ENCODE measurements at regions not wholly inside any gene's neighbourhood (a gene's known extent, or its start where the extent isn't known, plus 50 kb on each side); places are given as distances from the start of the nearest gene placed in this dataset.

- WGBS (ENCODE audit: insufficient coverage) = no CpG with 5 or more reads among the region's 3 CpGs
- Histone ChIP-seq H3K4me3 (ENCODE audit: low read depth, low read length) (no peak overlapping the region), H3K36me3 (ENCODE audit: control insufficient read depth, insufficient read depth, low read length) (no peaks in the 10 kb centered on the region), H3K27ac (ENCODE audit: low read depth, low read length) (no peak overlapping the region), H3K9me3 (ENCODE audit: control insufficient read depth, insufficient read depth, low read length) (no peaks in the 10 kb centered on the region), H3K4me1 (ENCODE audit: control insufficient read depth, insufficient read depth, low read length) (no peaks in the 10 kb centered on the region), H3K27me3 (ENCODE audit: control insufficient read depth, insufficient read depth, low read length) (no peaks in the 10 kb centered on the region)
- no peak for DNase-seq (ENCODE audit: low read depth in 4 of 6, low spot score in 6 of 6)
These were observed 437.7 kb downstream of the IRS2 start for GRCh38 chr13:109348519-109349258.

DNA sequence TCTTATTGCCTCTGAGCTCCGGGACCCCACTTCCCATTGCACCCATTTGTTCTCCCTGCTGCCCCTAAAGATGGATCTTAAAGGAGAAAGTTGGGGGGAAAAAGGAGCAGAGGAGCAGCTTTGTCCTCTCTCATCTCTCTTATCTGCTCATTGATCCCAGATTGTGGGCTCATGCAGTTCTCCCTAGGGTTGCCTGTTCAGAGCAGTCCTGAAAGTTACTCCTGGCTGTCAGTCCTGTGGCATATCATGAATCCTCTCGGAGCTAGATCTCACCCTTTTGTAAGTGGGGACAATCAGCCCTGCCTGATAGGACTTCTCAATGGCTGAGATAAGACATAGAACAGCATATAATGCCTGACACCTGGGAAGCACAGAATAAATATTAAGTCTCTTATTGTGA lies 440.3 kb downstream of the IRS2 start:
- Histone ChIP-seq H3K36me3 (ENCODE audit: control insufficient read depth, insufficient read depth, low read length) (no peaks in the 10 kb centered on the region), H3K27ac (ENCODE audit: low read depth, low read length) (no peak overlapping the region), H3K27me3 (ENCODE audit: control insufficient read depth, insufficient read depth, low read length) (no peaks in the 10 kb centered on the region), H3K4me3 (ENCODE audit: low read depth, low read length) (no peak overlapping the region), H3K4me1 (ENCODE audit: control insufficient read depth, insufficient read depth, low read length) (no peaks in the 10 kb centered on the region), H3K9me3 (ENCODE audit: control insufficient read depth, insufficient read depth, low read length) (no peaks in the 10 kb centered on the region)
- WGBS (ENCODE audit: insufficient coverage) = no CpG with 5 or more reads among the region's 2 CpGs
- no peak for DNase-seq (ENCODE audit: low read depth in 4 of 6, low spot score in 6 of 6)

DNA sequence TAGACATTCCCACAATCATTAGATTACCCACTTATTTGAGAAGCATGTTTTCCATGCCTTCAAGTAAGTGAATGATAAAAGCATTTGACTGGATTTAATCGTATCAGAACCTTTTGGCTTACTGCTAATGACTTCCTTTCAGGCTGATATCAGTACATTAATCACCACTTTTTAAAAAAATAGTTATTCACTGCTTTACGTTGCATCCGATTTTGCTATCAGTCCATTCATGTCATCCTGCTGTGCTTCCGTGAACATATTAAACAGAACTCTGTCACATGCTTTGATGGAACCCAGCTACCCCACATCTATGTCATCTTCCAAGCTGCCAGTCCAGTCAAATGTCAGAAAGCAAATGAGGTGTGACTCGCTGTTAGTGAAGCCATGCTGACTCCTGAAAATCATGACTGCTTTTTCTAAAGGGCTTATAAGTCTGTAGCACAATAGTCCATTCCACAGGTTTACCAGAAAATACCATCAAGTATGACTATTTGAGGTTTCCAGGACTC lies 440.9 kb downstream of the IRS2 start:
- no peak overlapping the region for H3K27ac ChIP-seq (ENCODE audit: low read depth, low read length)
- no peak overlapping the region for H3K4me3 ChIP-seq (ENCODE audit: low read depth, low read length)
- no peaks in the 10 kb centered on the region for H3K9me3 ChIP-seq (ENCODE audit: control insufficient read depth, insufficient read depth, low read length)
- no peak for DNase-seq (ENCODE audit: low read depth in 4 of 6, low spot score in 6 of 6)
- no peaks in the 10 kb centered on the region for H3K4me1 ChIP-seq (ENCODE audit: control insufficient read depth, insufficient read depth, low read length)
- H3K27me3 ChIP-seq (ENCODE audit: control insufficient read depth, insufficient read depth, low read length) = no peaks in the 10 kb centered on the region
- H3K36me3 ChIP-seq (ENCODE audit: control insufficient read depth, insufficient read depth, low read length) = no peaks in the 10 kb centered on the region
- 91% methylated on average over 4 of the region's 5 CpGs for WGBS (ENCODE audit: insufficient coverage)

DNA sequence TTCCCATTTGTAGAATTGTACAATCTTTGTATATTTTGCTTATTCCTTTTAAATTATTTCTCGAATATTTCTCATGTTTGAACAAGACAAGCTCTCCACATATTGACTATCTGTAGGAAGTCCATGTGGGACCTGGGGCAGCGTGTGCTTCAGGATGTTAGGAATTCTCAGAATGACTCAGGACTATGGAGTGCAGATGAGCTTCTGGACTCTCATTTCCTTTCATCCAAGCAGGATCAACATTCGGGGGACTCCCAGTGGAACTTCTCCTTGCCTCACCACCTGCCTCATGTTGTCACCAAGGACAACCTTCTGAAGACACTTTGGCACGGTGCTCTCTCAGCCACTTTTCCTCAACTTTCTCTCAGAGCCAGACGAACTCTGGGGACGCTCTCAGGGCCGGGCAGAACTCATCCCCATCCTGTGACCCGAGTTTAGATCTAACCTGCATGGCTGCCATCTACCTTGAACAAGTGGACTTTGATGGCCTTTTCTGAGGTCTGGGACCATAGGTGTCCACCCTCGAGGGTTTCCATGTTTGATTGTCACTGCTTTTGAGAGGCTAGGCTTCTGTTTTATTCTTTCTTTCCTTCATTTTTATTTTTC lies 441.7 kb downstream of the IRS2 start:
- no peak overlapping the region for H3K4me3 ChIP-seq (ENCODE audit: low read depth, low read length)
- no peak overlapping the region for H3K27ac ChIP-seq (ENCODE audit: low read depth, low read length)
- no peaks in the 10 kb centered on the region for H3K4me1 ChIP-seq (ENCODE audit: control insufficient read depth, insufficient read depth, low read length)
- no peak for DNase-seq (ENCODE audit: low read depth in 4 of 6, low spot score in 6 of 6)
- no peaks in the 10 kb centered on the region for H3K36me3 ChIP-seq (ENCODE audit: control insufficient read depth, insufficient read depth, low read length)
- H3K27me3 ChIP-seq (ENCODE audit: control insufficient read depth, insufficient read depth, low read length) = no peaks in the 10 kb centered on the region
- WGBS (ENCODE audit: insufficient coverage) = 97% methylated on average over 6 of the region's 9 CpGs
- H3K9me3 ChIP-seq (ENCODE audit: control insufficient read depth, insufficient read depth, low read length) = no peaks in the 10 kb centered on the region

DNA sequence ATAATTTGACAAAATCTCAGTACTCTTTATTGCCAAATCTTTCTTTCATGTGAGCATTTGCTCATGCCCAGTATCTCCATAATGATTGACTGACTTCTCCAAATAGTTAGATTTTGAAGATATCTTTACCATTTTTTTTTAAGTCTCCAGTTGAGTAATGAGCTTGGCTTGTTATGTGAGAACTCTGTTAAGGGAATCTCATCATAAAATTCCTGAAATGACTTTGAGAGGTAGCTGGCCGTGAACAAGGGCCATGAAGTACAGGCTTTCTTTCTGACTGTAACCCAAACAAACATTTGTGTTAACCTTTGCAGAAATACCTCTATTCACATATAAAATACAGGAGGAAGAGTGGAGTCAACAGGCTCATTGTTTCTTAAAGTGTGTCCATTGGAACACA lies 449.7 kb downstream of the IRS2 start:
- no peak for DNase-seq (ENCODE audit: low read depth in 4 of 6, low spot score in 6 of 6)
- no peak overlapping the region for H3K4me3 ChIP-seq (ENCODE audit: low read depth, low read length)
- H3K27me3 ChIP-seq (ENCODE audit: control insufficient read depth, insufficient read depth, low read length) = no peaks in the 10 kb centered on the region
- H3K9me3 ChIP-seq (ENCODE audit: control insufficient read depth, insufficient read depth, low read length) = no peaks in the 10 kb centered on the region
- WGBS (ENCODE audit: insufficient coverage) = no CpG with 5 or more reads among the region's 1 CpG
- no peak overlapping the region for H3K27ac ChIP-seq (ENCODE audit: low read depth, low read length)
- no peaks in the 10 kb centered on the region for H3K4me1 ChIP-seq (ENCODE audit: control insufficient read depth, insufficient read depth, low read length)
- H3K36me3 ChIP-seq (ENCODE audit: control insufficient read depth, insufficient read depth, low read length) = no peaks in the 10 kb centered on the region

DNA sequence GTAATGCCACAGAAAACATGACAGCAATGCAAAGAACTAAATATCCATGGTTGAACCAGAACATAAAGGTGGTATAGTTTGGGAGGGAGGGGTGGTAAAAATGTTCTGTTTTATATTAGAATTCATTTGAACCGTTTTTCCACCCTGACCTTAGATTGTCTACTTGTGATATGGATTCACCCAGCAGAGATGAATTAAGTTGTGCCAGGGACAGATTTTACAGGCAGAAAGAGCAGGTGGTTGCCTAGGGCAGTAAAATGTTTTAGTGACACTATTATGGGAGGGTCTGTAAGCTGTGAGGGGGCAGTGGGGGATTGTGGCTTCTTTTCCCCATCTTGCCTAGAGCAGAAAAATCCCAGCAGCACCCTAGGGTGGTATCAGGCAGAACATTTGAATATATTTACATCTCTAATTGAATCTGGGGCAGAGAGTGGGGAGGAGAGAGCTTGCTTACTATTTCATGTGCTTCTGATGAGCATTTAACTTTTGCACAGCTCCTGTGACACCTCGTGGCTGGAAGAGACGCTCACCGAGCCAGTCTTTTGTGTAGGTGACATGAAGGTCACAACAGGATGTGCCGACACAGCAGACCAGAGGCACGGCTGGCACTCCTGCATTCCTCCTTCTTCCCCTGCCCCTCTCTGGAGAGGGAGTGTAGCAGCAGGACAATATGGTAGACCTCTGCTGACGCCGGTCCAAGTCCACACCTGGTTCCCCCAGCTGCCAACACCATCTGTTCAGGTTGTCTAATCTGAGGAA lies 452.3 kb downstream of the IRS2 start:
- no peak overlapping the region for H3K4me3 ChIP-seq (ENCODE audit: low read depth, low read length)
- H3K27me3 ChIP-seq (ENCODE audit: control insufficient read depth, insufficient read depth, low read length) = no peaks in the 10 kb centered on the region
- no peaks in the 10 kb centered on the region for H3K9me3 ChIP-seq (ENCODE audit: control insufficient read depth, insufficient read depth, low read length)
- no peaks in the 10 kb centered on the region for H3K4me1 ChIP-seq (ENCODE audit: control insufficient read depth, insufficient read depth, low read length)
- DNase-seq (ENCODE audit: low read depth in 4 of 6, low spot score in 6 of 6) = peak in 1 of 6 donors; percentile 84
- 58% methylated on average over 7 of the region's 8 CpGs for WGBS (ENCODE audit: insufficient coverage)
- no peaks in the 10 kb centered on the region for H3K36me3 ChIP-seq (ENCODE audit: control insufficient read depth, insufficient read depth, low read length)
- H3K27ac ChIP-seq (ENCODE audit: low read depth, low read length) = no peak overlapping the region

- H3K4me3 ChIP-seq (ENCODE audit: low read depth, low read length) = no peak overlapping the region
- H3K27ac ChIP-seq (ENCODE audit: low read depth, low read length) = no peak overlapping the region
- no peak for DNase-seq (ENCODE audit: low read depth in 4 of 6, low spot score in 6 of 6)
These were observed 453.6 kb downstream of the IRS2 start for GRCh38 chr13:109332506-109333499.

GRCh38 chr13:109331898-109332297 lies 454.5 kb downstream of the IRS2 start:
- Histone ChIP-seq H3K36me3 (ENCODE audit: control insufficient read depth, insufficient read depth, low read length) (no peaks in the 10 kb centered on the region), H3K27me3 (ENCODE audit: control insufficient read depth, insufficient read depth, low read length) (no peaks in the 10 kb centered on the region), H3K4me1 (ENCODE audit: control insufficient read depth, insufficient read depth, low read length) (no peaks in the 10 kb centered on the region), H3K9me3 (ENCODE audit: control insufficient read depth, insufficient read depth, low read length) (no peaks in the 10 kb centered on the region), H3K27ac (ENCODE audit: low read depth, low read length) (no peak overlapping the region), H3K4me3 (ENCODE audit: low read depth, low read length) (no peak overlapping the region)
- DNase-seq (ENCODE audit: low read depth in 4 of 6, low spot score in 6 of 6) = peak in 4 of 6 donors; percentile 39 to 91 (median 50)
- no CpG with 5 or more reads among the region's 11 CpGs for WGBS (ENCODE audit: insufficient coverage)

More at GRCh38 chr13:109332506-109333499, 453.6 kb downstream of the IRS2 start:
- no peaks in the 10 kb centered on the region for H3K36me3 ChIP-seq (ENCODE audit: control insufficient read depth, insufficient read depth, low read length)
- no peaks in the 10 kb centered on the region for H3K9me3 ChIP-seq (ENCODE audit: control insufficient read depth, insufficient read depth, low read length)
- H3K27me3 ChIP-seq (ENCODE audit: control insufficient read depth, insufficient read depth, low read length) = no peaks in the 10 kb centered on the region
- 75% methylated on average over 9 of the region's 26 CpGs for WGBS (ENCODE audit: insufficient coverage)
- no peaks in the 10 kb centered on the region for H3K4me1 ChIP-seq (ENCODE audit: control insufficient read depth, insufficient read depth, low read length)

GRCh38 chr13:109331011-109331433 lies 455.4 kb downstream of the IRS2 start:
- Histone ChIP-seq H3K9me3 (ENCODE audit: control insufficient read depth, insufficient read depth, low read length) (no peaks in the 10 kb centered on the region), H3K36me3 (ENCODE audit: control insufficient read depth, insufficient read depth, low read length) (no peaks in the 10 kb centered on the region), H3K27ac (ENCODE audit: low read depth, low read length) (no peak overlapping the region), H3K4me1 (ENCODE audit: control insufficient read depth, insufficient read depth, low read length) (no peaks in the 10 kb centered on the region), H3K27me3 (ENCODE audit: control insufficient read depth, insufficient read depth, low read length) (no peaks in the 10 kb centered on the region), H3K4me3 (ENCODE audit: low read depth, low read length) (no peak overlapping the region)
- WGBS (ENCODE audit: insufficient coverage) = no CpG with 5 or more reads among the region's 2 CpGs
- DNase-seq (ENCODE audit: low read depth in 4 of 6, low spot score in 6 of 6) = no peak
